ENCODE measurements at regions not wholly inside any gene's neighbourhood (a gene's known extent, or its start where the extent isn't known, plus 50 kb on each side); places are given as distances from the start of the nearest gene placed in this dataset.

DNA sequence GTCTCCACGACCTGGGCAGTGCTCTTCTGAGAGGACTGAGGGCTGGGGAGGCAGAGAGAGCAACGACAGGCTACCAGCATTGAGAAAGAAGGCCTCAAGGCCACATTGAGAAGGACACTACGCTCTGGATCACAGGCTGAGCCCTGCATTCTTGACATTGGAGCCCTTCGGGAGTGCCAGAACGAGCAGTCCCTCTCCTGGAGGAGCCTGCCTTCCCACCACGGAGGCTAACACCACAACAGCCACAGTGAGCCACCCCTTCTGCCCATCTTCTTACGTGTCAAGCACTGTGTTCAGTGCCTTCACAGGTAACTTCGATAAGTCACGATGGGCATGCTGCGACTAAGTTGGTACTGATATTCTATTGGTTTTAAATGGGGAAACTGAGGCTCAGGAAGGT, 267.8 kb downstream of the RPS24 start:
- no peak for DNase-seq

DNA sequence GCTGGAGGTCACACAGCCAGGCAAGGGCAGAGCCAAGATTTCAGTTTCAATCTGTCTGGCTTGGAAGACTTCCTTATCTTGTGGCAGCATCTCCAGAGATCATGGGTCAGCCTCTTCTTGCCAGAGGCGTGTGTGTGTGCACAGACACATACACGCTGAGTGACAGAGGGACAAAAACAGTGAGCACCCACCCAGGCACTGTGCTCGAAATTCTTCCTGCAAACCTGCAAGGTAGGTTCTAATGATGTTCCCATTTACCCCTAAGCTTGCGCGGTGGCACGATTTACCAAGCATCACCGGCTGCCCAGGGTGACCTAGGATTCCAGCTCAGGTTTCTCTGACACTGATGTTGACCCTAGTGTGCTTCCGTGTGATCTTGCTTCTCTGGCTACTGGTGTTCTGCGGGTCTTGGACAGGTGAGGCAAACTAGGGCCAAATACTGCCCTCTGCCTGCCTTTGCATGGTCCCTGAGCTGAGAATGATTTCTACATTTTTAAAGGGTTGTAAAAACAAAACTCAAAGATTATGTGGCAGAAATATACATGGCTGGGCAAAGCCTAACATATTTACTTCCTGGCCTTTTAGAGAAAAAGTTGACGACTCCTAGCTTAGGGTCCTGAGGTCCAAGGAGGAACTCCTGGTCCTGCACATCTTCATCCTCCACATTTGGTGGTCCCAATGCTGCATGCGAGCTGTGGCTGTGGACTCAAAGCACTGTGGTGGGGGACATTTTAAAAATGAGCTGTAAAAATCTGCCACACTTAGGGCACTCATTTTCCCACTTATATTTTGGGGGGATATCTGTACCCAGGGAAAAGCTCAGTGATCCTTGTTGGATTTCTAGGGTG, 268.5 kb downstream of the RPS24 start:
- no peak for DNase-seq

DNA sequence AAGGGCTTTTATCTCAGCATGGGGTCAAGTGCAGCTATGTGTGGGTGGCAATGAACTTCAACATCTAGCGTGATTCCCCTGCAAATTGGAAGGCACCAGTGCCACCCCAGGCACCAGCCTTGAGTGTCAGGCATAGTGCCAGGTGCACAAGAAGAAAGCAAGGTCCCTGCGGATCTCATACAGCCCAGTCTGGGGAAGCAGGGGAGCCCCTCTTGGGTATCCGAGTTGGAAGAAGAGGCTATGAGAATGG, 269.0 kb downstream of the RPS24 start:
- no peak for DNase-seq

DNA sequence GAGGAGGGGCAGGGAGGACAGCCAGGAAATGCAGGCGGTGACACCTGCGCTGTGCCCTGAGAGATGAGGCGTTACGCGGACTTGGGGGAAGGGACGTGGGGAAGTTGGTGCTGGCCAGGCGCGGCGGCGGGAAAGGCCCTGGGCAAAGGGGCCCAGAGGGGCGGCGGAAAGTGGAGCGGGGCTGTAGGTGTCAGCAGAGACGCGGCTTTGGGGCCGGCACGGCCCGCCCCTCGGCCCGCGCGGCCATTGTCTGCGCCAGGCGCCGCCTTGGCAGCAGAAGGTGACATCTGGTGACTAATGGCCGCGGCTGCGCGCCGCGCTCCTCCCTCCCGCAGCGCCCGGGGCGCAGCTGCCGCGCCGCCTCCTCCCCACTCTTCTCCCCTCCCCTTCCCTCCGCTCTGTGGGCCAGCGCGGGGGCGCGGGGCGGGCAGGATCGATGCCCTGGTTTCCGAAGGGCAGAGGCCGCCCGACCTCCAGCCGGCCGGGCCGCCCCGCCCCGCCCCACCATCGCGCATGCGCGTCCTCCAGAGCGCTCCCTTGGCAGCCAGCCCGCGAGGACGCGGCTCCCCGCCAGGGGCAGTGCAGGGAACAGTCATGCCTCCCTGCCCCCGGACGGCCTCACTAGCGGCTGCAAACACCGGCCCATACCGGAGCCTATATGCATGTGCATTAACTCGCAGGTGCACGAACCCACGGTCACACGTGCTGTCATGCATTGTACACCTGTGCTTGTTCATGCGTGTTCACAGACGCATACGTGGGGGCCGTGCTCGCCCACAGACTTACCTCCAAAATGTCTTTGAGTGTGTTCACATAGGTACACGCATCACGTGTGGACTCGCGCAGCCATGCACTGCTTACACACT, 269.6 kb downstream of the RPS24 start:
- DNase-seq = peak; percentile 89 to 90

DNA sequence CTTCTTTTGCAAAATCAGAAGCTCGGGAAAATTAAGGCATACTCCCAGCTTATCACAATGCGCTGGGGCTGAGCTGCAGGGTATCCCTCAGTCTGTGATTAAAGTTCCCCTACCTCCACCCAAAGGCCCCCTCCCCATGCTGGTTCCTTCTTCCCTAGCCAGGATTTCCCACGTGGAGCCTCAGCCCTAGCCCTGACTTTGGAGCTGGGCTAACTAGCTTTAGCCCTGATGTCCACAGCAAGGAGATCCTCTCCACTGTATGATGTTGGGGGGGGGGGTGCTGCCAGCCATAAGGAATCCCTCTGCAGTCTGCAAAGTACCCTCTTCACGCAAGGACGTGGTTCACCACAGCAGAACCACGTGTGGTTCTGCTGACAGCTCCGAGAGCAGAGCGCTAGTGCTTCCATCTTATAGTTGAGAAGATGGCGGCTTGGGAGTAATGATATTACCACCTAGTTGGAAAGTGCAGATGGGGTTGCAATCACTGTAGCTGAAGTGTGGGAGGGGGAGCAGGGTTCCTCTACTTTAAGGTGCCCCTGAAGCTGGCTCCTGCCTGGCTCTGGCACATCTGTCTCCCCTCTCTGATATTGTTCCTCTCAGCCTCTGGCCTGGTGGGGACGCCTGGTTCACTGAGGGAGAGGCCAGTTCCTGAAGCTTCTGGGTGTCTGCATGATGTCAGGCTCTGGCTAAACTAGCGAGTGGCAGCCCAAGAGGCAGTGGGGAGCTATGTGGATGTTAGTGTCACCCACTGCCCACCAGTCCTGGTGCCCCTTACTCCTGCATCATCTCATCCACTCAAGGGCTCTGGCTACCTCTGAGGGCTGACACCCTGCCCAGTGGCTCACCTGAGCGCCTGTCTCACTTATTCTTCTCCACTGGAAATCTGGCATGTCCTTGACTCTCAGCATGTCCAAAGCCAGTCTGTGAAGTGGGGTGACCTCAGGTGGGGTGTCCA, 270.7 kb downstream of the RPS24 start:
- no peak for DNase-seq

DNA sequence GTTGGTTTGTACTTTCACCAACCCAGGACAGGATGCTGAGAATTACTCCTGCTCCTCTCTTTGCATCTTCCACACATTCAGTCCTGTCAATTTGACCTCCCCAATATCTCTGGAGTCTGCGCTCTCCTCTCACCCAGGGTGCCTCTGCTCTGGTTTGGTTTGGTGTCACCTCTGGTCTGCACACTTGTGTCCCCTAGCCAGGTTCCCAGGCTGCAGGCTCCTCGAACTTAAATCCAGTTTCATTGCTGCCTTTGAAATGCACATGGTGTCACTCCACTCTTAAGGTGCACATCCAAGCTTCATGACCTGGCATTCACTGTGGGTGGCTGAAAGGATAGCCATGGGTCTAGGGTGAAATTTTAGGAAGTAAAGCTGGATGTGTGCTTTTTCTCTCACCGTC, 271.6 kb downstream of the RPS24 start:
- no peak for DNase-seq

DNA sequence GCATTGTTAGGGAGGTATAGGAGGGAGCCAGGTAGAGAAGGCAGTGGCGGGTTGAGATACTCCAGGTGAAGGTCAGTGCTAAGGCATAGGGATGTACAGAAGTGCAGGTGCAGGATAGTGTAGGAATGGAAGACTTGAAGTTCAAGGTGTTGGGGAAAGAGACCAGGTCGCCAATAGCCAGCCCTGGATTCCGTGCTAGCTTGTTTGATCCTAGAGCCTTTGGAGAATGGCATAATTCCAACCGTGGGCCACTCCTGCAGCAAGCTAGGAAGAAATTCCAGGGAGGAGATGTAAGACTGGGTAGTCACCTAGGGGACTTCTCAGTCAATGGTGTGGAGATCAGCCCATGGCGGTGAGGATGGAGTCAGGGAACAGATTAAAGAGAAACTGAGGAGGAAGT, 272.7 kb downstream of the RPS24 start:
- DNase-seq = no peak

DNA sequence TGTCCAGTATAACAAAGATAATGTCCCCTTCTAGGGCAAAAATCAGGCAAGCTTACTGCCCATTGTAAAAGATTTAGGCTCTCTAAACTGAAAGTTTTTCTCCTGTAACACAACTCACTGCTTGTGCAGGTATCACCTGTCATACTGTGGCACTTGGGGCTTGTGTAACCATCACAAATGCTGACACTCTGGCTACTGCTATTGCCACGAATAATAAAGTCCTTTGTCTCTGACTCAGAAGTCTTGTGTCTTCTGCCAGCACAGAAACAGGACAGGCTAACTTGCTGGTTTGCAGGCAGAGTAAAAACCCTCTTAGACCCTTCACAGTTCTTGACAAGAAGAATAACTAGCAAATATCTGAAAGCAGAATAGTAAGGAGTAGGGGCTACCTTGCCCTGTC, 273.9 kb downstream of the RPS24 start:
- DNase-seq = no peak

DNA sequence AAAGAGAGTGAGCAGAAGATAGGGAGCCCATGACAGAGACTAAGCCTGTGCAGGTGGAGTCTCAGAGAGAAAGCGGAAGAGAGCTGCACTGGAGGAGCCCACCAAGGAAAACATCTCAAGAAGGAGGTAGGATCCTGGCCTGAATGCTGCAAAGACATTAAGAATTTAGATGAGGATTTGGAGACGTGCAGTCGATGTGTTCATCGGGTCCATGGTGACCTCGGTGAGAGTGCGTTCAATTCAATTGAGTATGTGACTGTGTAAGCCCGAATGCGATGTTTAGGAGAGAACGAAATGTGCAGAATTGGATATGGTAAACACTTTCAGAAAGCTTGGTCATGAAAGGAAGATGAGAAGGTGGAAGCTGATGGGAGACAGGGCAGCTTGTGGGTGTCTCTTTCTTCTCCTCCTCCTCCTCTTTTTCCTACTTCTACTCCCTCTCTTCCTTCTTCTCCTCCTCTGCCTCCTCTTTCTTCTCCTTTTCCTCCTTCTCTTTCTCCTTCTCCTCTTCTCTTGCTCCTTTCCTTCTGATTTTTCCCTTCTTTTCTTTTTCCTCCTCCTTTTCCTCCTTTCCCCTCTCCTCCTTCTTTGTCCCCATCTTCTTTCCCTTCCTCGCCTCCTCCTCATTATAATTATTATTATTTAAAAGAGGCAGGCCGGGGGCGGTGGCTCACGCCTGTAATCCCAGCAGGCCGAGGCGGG, 276.0 kb downstream of the RPS24 start:
- no peak for DNase-seq

DNA sequence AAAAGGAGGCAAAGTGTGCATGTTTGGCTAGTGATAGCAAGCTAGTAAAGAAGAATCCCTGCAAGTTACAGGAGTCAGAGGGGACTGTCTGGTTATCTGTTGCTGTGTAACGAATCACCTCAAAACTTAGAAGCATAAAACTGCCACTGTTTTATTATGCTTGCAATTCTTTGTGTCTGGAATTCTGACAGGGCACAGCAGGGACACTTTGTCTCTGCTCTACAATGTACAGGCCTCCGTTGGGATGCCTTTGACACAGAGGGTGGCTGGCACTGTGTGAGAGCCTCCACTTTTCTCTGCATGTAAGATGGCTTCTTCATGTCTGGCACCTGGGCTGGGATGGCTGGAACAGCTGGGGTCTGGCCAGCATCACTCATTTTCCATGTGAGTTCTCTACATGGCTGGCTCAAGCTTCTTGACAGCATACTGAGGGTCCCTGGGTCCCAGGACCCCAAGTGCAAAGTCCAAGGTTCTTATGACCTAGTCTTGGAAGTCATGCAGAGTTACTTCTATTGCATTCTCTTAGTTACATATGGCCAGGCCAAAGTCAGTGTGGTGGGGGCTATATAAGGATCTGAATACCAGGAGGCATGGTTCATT, 276.9 kb downstream of the RPS24 start:
- no peak for DNase-seq

DNA sequence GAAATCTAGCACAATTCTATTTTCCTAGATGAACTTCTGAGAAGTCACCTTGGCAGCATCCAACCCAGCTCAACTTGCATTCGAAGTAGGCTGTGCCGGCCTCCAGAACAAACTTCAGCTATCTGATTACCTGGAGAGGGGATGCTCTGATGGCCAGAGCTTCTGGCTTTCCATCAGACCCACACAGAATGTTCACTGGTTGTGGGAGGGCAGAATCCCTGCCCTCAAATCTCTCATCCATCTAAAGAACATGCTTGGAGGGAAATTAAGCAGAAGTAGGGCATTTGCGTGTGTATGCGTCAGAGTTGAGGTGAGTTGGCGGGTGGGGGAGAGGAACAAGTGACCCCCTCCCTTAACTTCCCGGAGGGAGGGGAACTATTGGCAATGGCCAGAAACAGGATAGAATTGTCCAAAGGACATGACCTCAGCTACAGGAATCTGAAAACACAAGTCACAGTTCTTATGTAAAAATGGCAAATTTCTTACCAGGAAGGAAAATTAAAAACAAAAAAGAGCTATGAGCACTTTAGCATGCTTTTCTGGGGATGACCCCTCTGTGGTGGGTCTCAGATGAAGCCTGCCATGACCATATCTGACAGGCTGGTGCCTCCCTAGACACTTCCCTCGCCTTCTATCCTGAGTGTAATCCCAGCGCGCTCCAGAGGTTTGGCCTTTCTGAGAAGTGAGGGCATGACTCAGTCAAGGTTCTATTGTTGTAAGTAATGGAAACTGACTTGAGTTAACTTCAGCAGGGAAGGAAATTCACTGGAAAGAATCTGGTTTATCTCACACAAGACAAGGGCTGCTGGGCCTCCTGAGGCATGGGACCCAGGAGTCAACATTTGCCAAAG, 278.8 kb downstream of the RPS24 start:
- no peak for DNase-seq

DNA sequence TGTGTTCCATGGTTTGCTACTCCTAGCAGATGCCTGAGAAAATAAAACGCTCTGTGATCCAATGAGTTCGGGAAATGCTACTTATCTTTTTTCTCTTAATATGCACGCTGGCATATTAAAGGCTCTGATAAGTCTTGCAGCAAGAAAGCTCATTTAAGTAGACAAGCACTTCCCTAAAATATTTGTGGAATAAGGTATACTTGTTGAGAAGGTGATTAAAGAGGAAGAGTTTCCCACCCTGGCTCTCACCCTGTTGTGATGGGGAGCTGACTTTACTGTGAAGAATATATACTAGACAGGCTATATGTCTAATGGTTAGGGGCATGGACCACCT, 279.4 kb downstream of the RPS24 start:
- DNase-seq = no peak

DNA sequence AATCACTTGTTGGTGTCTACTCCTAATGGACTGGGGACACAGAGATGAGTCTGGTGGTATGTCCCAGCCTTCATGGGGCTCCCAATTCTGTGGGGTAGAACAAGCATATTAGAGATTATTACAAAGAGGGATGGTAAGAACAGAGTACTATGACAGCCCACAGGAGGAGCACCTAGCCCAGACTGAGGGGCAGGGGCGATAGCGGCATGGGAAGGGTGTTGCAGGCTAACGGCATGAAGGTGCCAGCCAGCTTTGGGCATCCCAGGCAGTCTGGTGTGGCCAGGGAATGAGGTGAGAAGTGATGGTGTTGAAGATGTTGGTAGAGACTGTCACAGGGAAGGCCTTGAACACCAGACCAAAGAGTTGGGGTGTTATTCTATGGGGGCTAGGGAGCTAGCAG, 280.0 kb downstream of the RPS24 start:
- DNase-seq = no peak

DNA sequence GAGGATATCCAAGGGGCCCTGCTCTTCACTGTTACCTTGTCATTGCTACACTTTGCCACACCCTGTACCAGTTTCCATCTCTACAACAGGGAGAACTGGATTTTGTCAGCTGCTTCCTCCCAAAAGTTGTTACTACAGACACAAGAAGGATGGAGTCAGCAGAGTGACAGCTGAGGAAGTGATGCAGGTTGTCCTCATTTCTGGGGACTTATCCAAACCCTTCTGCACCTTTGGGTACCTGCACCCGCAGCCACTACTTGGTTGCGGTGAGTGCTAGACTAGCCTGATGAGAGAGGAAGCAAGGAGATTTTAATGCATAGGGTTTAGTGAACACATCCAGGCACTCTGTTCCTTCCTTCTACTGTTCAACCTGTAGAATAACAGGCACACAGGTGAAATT, 281.0 kb downstream of the RPS24 start:
- no peak for DNase-seq

DNA sequence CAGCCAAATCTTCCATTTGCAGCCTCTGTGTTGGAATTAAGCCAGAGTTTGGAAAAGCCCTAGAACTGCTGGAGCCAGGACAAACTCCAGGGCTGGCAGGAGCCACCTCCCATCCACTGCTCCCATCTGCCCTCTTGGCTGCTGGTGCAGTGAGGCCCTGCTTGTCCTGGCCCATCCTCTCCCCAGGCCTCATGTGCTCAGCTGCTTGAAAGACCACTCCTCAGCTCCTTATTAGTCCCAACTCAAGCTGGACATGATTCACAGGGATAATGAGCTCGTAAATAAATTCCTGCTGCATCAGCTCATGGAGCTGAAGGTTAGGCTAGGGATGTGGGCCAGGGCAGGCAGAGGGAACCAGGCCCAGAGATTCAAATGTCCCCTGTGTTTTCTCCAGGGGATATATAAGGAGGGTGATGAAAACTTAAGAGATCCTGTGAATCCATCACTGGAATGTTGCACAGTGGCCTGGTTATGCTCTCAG, 282.8 kb downstream of the RPS24 start:
- DNase-seq = no peak

DNA sequence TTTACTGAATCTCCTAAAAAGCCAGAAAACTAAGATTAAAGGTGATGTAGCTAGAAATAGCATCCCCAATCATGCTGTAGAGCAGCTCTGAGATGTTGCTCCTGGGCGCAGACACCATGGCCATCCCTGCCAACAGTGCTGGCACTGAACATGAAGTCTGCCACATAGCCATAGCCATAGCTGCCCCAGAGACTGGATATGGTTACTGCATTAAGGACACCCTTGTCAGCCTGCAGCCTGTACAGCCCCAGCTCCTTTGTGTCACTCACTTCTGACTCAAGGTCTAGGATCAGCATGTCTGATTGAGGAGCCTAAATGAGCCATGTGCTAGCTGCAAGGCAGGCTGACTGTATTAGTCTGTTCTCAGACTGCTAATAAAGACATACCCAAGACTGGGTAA, 284.6 kb downstream of the RPS24 start:
- DNase-seq = no peak

DNA sequence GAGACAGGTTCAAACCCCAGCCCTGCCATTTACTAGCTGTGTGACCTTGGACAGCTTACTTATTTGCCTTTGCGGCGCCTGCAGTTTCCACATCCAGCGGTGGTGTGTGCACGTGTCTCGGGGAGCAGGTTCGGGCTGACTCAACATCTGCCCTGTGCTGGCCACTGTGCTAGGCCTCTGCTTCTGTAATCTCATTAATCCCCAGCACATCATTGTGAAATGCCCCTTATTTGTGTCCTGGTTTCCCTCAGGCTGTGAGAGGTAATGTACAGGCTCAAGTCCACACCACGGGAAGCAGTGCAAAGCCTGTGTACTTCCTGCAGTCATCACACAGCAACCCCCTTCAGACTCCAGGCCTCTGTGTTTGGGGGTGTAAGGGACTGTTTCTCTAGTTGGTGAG, 285.7 kb downstream of the RPS24 start:
- DNase-seq = peak; percentile 37 to 60

DNA sequence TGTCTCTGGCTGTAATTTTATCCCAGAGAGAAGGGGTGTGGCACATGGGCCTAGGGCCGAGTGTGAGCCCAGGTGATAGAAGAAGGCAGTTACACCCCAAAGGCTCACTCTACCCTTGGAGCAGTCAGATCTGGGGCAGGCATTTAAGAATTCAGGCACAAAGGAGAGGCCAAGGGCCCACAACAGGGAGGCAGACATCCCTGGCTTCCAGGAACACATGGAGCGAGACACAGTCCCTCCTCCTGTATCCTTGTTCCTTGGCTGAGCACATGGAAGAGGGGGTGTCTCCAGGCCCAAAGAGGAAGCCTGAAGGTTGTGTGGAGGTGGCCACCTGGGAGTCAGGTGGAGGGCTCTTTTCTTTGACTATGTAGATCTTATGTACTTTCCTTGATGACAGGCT, 286.2 kb downstream of the RPS24 start:
- no peak for DNase-seq

DNA sequence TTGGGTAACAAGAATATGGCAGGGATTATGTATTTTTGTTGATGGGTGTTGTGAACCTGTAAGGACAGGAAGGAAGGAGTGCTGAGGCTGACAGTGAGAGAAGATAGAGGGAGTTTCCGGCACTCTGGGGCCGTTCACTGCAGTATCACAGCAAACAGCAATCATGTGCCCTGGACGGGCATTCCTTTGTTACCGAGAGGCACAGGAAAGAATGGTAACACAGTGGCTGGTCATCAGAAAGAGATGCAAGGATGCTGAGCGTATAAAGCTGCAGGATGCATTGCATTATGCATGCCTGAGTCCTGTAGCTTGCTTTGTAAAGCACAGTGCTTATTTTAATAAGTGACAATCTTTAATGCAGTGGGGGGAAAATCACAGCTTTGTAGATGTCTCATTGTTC, 286.8 kb downstream of the RPS24 start:
- DNase-seq = no peak

DNA sequence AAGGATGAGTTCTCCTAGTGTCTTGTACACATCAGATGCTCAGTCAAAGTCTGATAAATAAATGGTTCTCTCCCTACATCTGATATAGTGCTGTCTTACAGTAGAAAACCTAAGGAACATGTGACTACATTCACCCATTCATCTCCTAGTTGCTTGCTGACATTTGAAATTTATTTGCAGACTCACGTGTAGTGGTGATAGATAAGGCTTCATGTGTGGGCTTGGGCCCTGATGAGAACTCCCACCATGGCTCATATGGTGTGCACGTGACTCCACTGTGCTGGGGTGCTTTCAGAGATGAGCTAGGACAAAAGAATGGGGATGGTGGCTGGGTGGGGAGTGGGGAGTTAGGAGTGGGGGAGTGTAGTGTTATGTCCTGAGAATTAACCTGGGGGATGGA, 287.3 kb downstream of the RPS24 start:
- no peak for DNase-seq

DNA sequence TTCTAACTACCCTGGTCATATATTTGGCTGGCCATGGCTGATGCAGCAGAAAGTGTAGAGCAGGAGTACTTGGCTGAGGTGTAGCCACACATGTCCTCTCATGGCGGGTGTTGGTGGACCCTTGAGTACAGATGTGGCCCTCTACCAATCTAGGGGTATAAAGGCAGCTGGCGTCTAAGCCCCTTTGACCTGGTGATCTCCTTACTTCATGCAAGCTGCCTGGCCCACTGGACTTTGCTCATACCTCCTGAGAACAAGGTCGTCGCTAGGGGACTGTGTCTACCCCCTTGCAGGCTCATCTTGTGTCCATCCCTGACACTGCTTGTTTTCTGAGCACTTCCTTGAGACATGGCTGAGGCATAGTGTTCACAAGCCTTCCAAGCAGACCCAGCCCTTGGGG, 287.8 kb downstream of the RPS24 start:
- no peak for DNase-seq

All from Kasumi-1 (cell line).